CD4-positive, alpha-beta T cell treated with Interleukin-4 for 1 hour (primary cell): ENCODE measurements at regions not wholly inside any gene's neighbourhood (a gene's known extent, or its start where the extent isn't known, plus 50 kb on each side); places are given as distances from the start of the nearest gene placed in this dataset.
"Not testable (repeated sequence)": the region's sequence is repeated elsewhere in the genome, so short reads cannot be mapped to it uniquely, and the experiment has no call there.

ENCODE experiments used
- DNase-seq, 2 donors: peaks; one replicate each; pipeline ENCODE4 v3.0.0-alpha.2; 2020 to 2022

DNA sequence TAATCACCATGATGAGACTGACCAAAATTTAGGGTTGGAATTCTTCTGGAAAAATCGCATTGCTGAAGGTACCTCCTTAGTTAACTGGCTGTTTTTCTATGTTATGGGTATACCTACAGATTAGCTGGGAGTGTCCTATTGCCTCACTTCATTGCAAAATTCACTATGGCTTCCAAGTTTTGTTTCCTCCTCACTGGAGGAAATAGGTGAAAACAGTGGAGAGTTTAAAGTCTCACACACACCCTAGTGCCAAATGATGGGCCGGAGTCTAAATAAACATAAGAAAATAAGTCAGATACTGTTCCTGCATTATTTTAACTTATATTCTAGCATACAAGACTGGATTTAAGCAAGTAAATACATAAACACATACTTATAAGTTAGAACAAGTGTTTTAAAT lies 98.2 kb downstream of the AHR start:
- DNase-seq = no peak

DNA sequence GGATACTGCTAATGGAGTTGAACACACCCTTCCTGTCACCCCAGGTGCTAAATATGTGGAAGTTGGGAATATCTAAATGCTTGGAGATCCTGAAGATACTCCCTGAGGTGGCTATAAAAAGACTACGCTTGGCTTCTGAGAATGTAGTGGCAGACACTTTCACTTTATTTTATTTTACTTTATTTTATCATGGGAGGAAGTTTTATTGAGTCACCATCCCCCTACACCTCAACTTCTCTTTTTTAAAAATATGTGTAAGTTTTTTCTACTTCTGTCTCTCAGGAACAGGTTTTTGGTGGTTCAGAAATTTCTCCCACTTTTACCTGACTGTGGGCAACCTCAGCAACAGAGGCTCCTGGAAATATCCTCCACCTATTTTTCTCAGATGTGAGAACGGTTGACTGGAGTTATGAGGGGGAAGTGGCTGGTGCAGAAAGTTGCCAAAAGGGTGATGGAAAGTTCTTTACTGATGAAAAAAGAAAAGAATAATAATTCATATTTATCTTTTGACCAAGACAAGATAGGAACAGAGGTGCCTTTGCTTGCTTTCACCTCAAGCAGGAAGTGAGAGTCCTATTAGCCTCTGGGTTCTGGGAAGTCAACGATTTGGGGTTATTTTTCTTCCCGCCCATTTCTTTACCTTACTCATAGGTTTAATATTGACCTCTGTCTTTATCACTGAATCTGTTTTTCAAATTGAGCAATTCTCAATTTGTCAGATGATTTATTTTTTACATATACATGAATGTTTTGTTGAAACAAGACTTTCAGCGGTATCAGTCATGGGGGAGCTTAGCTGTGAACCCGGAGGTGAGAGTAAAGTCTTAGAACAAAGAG lies 103.6 kb downstream of the AHR start:
- DNase-seq = no peak

DNA sequence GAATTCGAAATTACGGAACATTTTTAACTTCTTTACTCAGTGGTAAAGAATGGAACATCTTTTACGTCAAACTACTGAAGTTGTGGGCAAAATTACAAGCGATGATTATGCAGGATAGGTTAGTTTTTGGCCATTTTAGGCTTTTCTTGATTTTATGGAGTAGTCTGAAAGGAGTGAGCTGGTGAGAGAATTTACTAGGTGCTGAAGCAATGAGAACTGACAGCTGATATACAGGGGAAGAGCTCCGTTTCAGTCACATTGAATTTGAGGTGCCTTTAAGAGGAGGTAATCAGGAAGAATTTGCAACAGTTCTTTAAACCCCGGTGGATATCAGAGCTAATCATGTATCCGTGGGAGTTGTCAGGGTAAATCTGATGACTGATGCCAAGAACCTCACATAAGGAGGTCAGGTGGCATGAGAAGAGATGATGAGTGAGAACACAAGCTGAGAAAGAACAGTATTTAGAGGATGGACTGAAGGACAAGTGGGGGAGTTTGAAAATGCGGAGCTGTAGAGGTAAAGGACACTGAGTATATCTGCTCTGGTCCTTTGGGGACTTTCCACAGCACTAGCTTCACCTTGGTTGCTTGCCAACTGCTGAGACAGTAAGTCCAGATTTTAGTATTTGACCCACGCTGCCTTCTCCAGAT lies 104.3 kb downstream of the AHR start:
- DNase-seq = no peak

DNA sequence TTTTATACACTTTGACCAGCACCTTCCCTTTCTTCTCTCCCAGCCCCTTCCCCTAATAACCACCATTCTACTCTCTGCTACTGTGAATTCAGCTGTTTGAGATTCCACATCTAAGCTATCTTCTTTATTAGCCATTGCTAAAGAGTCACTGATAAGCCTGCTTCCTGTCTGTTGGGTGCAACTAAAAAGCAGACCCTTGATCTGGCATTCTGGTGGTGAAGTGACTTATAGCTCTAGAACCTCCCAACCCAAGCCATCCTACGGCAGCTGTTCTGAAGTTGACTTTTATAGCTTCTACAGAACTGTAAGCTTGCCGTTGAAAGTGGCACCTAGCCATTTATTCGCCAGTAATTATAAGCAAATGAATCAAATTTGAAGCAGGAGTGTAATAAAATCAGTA lies 105.6 kb downstream of the AHR start:
- no peak for DNase-seq

DNA sequence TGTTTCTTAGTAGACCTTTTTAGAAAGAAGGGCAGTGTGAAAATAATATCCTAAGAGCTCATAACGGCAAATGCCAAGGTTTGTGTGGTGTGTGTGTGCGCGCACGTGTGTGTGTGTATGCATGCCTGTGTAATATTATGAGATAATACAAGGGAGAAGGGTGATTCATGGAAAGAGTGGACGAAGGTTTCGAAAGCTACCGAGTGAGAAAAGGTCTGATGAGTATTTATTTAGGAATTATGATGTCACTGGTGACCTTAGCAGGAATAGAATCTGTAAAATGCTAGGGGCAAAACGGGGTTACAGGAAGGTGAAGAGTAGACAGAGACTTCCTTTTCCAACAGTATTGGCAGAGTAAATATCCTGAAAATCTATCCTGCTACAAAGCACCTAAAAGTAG lies 107.3 kb downstream of the AHR start:
- no peak for DNase-seq

DNA sequence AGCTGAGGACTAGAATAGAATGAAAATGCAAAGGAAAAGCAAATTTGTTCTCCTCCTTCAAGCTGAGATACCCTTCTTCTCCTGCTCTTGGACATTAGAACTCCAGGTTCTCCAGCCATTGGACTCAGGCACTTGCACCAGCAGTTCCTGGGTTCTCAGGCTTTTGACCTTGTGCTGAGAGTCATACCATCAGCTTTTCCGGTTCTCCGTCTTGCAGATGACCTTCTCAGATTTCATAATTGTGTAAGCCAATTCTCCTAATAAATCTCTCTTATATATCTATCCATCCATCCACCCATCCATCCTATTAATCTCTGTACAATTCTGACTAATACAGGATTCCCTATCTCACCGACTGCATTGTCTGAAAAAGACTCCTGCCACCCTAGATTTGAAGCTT lies 108.3 kb downstream of the AHR start:
- no peak for DNase-seq

DNA sequence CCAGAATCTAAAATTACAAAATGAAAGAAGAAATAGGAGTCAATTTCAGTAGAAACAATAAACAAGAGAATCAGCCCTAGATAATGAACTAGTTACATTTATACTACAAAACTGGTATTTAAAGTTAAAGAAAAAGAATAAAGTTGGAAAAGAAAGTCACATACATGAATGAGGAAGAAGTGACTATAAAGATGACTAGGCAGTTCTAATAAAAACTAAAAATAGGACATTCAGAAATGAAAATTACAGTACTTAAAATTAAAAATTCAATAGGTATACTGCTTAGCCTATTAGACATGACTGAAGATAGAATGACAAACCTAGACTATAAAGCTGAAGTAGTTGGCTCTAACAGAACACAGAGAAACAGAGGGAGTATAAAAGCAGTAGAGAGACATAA lies 108.8 kb downstream of the AHR start:
- no peak for DNase-seq

DNA sequence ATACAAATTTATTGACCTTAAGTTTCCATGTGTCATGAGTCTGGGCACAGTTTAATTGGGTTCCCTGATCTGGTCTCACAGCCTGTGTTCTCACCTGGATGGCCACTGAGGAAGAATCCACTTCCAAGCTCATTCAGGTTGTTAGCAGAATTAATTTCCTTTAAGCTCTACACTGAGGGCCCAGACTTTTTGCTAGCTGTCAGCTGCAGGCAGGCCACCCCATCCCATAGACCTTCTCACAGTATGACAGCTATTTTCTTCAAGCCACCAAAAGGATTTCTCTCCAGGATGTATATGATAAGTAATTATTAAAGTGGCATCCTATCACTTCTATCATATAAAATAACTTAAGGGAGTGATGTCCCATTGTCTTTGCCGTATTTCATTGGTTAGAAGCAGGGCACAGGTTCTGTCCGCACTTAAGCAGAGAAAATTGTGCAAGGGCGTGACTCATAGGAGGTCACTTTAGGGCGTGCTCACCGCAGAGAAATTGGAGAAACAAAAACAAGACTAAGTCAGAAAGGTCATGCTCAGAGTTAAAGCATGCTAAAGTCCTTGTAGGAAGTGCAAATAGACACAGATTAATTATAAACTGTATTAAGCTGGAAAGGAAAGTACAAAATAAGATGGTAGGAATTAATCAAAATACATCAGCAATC lies 109.9 kb downstream of the AHR start:
- peak; percentile 13 to 69 for DNase-seq

DNA sequence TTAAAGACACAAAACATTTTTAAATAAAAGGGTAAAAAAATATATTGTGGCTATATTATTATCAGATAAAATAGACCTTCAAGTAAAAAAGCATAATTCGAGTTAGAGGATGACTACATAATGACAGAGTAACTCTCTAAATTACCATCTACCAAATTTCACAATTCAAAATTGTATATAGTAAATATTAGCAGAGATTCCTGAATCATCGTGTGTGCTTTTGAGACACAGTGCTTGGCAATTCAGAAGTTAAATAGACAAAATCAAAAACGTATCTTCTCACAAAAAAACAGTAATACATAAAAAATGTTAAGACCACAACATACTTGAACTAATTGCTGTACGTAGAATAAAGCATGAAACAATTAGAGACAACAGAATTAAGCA lies 110.4 kb downstream of the AHR start:
- no peak for DNase-seq

DNA sequence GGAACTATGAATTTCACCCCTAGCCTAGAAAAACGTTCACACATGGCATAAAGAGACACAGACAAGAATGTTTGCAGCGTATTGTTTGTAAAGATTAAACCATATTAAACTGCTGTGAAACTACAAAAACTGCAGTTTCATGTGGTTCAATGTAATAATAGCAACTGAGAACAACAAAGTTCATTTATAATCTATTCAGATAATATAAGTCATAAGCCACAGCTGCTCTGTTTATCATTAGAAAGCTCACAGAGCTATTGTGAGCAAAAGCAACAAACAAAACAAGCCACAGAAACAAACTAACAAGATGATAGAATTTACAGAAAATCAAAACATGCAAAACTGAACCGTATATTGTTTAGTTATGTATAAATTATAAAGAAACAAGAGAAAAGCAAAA lies 113.5 kb downstream of the AHR start:
- DNase-seq = no peak

DNA sequence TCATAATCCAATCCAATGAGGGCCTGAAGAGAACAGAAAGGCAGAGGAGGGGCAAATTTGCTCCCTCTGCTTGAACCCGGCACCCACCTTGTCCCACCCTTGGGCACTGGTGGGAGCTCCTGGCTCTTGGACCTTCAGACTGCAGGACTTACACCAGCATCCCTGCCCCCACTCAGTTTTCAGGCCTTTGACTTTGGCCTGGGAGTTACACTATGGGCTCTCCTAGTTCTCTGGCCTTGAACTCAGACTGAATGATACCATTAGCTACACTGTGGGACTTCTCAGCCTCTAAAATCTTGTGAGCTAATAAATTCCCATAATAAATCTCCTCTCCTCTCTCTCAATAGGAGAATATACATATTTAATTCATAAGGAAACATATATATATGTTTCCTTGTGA lies 114.4 kb downstream of the AHR start:
- DNase-seq = no peak

DNA sequence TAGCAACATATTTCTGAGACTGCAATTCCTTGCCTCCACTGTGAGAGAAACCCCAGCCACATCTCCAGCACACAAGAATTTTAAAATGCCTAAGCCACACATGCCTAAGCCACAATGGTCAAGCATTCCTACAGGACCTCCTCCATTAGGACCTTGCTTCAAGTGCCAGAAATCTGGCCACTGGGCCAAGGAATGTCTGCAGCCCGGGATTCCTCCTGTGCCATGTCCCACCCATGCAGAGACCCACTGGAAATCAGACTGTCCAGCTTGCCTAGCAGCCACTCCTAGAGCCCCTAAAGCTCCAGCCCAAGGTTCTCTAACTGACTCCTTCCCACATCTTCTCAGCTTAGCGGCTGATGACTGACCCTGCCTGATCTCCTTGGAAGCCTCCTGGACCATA lies 117.5 kb downstream of the AHR start:
- no peak for DNase-seq

DNA sequence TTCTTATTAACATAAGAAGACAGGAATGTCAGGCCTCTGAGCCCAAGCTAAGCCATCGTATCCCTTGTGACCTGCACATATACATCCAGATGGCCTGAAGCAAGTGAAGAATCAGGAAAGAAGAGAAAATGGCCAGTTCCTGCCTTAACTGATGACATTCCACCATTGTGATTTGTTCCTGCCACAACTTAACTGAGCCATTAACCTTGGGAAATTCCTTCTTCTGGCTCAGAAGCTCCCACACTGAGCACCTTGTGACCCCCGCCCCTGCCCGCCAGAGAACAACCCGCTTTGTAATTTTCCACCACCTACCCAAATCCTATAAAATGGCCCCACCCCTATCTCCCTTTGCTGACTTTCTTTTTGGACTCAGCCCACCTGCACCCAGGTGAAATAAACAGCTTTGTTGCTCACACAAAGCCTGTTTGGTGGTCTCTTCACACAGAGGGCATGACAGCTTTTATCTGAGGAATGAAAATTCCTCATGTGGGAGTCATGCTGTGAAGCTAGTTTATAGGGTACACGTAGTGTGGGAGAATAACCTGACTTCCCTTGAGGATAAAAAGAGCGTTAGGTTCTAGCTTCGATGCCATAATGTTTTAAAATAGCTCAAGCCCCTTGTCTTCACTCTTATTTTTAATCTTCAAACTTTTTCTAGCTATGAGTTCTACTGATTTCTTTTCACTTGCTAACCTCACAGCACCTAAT lies 122.0 kb downstream of the AHR start:
- not testable (repeated sequence) for DNase-seq

DNA sequence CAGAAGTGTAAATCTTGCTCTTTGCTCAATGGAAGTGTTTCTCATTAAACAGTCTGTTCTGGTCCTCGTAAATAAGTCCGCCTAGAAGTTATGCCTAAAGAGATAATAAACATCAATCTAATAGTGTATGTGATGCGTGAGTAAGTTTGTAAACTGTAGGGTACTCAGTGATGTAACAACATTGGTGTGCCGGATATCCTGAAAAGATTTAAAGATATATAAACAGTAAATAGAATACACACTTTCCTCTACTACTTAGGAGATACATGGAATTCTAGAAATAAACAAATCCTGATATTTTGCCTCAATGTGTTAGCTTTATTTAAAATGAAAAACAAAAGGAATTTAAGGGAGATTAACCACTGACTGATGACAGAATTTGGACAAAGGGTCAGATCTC lies 123.5 kb downstream of the AHR start:
- DNase-seq = no peak

DNA sequence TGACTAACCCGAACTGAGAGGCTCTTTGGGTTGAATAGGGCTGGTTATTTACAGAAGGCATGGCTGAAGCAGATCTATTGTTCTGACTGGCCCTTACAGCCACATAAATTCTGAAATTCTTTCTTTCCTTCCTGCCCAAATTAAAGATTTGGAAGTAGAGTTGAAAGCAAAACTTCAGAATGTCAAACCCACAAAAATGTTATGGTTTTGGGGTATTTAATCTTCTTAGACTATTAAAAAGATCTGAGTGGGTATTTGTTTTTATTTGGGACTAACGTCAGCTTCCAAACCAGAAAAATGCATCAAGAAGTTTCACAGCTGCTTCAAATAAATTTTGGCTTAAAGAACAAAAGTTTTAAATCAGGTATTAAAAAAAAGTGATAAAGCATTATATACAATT lies 124.5 kb downstream of the AHR start:
- no peak for DNase-seq

DNA sequence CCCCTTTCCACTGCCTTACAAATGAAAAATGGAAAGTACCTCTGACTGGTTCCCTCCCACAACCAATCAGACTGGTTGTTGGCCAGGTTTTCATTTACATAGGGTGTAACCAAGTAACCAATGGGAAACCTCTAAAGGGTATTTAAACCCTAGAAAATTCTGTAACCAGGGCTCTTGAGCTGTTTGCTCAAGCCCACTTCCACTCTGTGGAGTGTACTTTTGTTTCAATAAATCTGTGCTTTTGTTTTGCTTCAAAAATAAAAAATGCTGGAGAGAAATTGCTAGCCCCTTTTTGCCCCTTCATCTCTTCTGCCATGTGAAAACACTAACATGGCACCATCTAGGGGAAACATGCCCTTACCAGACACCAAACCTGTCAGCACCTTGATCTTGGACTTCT lies 129.5 kb downstream of the AHR start:
- DNase-seq = no peak

DNA sequence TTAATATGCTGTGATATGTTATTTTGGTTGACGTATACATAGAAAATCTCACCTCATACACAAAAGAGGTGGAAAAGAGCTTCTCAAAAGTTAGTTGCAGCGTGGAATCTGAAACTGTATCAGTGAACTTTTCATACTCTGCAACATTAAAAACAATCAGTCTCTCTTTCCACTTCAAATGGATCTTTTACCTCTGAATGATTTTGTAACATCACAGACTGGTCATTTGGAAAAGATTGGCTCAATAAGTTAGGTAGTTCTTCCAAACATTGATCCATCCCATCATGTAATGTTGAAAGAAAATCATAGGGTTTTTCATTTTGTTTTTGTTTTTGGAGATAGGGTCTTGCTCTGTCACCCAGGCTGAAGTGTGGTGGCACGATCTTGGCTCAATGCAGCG lies 131.1 kb downstream of the AHR start:
- DNase-seq = no peak

DNA sequence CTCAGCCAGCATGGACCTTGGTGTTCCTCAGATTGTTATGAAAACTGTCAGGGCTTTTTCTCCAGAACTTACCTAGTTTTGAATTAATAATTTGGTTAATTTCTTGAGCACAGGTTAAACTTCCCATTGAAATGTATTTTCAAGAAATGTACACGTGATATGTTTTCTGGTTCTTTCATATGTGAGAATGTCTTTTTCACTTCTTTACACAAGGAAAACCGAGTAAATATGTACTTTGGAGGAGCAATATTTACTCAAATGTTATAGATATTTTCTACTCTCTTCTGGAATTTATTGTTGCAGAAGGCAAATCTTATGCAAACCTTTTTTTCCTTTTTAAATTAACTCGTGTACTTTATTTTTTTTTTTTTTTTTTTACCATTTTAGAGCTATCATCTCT lies 134.3 kb downstream of the AHR start:
- no peak for DNase-seq

DNA sequence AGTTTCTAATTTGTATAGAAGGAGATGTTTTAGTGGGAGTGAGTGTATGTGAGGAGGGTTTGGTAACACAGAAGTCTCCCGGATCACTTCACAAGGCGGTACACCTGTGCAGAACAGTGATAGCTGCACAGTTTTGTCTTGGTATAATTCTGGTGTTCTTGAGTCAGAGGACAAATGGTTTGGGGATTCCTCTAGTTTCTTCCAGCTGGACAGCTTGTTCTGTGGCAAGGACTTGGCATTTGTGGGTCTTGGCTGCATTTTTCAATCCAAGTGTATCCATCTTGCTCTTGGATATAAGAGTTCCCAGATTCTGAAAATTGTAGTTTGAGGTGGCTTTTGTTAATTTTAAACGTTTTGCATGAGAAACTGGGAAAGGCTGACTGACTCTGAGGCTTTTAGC lies 135.7 kb downstream of the AHR start:
- no peak for DNase-seq

DNA sequence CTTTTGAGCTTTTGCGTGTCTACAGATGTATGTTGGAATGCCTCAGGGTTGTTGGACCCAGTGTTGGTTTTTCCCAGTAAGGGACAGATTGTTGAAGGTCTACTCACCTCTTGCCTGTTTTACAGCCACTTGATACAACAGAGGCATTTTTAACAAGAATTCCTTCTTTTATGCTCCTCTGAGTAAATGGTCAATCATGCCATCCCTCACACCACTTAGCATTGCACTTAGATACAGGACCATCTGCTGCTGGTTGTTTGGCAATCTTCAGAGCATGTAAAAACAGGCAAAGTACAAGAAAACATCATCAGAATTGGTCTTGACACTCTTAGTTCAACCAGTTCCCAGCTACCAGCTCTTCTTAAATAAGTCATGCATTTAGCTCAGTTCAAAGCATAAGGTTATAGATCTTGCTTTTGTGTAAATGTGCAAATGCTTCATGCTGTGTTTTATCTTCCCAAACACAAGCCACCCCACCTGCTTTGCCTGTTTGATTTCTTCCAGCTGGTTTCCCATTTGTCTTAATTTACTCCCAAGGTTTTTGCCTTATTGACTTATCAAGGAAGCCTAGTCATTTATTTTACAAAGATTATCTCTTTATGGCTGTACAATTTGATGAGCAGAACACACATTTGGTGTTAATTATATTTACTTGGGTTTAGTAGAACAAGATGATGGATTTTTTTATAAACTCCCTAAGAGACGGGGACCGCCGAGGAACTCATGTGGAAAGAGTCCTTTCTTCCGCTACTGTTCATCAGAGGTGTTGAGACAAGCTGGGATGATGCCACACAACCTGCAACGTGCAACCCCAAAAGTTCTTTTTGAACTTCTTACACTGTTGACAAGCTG lies 136.6 kb downstream of the AHR start:
- no peak for DNase-seq

DNA sequence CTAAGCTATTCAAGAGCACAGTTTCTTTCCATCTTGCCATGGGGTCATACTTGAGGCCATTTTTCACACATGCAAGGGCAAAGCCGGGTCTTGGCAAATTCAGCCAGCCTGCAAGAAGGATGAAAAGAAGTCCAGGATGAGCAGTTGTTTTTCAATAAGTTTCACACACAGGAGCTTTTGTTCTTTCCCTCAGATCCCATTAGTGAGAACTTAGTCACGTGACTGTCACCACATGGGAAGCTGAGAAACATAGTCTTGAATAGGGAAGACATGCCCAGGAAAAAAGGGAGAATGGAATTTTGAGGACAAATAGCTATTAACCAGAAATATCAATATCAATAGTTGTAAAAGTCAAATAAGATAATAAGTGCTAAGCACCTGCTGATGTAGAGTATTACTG lies 137.7 kb downstream of the AHR start:
- no peak for DNase-seq

DNA sequence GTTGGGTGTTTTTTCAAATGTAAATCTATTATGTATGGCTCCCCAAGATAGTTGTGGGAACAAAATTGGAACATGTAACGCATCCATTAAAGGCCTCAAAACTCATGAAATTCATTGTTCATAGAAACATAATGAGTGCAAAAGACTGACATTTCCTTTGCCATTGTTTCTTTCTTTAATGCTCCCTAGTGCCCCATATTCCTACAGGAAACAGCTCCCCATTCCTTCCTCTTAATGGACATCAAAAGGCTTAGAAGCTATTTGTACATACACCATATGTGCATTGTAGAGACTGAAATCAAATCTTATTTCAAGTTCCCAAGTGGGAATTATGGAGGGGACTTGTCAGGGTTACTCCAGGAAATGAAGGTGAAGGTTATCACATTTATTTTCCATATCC lies 139.1 kb downstream of the AHR start:
- DNase-seq = no peak
